HG02759 (cell line): ENCODE measurements at regions not wholly inside any gene's neighbourhood (a gene's known extent, or its start where the extent isn't known, plus 50 kb on each side); places are given as distances from the start of the nearest gene placed in this dataset.
"Not testable (repeated sequence)": the region's sequence is repeated elsewhere in the genome, so short reads cannot be mapped to it uniquely, and the experiment has no call there.

ENCODE experiments used
- ATAC-seq: cut with Tn5 transposase; IDR thresholded peaks from one replicate; pipeline ENCODE4 v1.9.1; 2021; ENCODE audit warnings: mild to moderate bottlenecking, moderate library complexity; ENCODE audit not compliant: unreplicated experiment

DNA sequence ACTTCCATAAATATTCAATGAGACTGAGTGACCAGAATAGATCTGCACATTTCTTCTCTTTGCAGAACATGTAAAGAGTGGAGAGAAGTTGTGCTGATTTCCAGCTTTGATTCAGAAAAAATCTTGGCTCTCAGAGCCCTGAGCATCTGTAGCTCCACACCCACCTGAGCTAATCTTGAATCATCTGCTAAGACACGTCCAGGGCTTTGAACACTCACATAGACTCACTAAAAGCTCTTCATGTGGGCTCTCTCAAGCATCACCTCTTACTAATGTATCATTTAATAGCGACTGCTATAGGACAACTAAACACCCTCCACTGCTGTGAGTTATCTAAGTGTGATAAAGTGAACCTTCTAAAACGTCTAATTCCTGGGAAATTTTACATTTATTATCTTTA, 147.7 kb upstream of the GRIA3 start:
- ATAC-seq = no peak

DNA sequence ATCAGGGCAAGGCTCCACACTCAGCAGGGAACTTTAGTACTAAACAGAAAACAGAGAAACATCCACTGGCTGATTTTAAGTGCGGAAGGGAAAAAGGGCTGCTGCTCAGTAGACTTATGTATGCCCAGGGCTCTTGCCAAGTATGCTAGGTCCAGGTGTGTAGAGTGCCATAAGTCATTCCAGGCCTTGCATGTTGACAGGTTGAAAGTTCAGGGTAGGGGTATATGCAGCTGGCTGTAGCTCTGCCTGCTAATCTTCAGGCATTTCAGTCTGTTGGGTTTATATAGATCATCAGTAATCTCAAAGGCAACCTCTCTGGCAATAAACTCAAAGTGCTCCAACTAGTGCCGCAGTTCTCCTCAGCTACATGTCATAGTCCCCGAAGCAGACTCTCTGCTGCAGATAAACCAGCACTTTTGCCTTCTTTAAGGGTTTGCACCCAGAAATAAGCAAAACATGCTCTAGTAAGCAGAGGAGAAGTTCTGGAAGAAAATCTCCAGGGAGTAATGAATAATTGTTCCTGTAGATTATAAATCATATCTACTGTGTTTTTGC, 134.9 kb upstream of the GRIA3 start:
- ATAC-seq = no peak

DNA sequence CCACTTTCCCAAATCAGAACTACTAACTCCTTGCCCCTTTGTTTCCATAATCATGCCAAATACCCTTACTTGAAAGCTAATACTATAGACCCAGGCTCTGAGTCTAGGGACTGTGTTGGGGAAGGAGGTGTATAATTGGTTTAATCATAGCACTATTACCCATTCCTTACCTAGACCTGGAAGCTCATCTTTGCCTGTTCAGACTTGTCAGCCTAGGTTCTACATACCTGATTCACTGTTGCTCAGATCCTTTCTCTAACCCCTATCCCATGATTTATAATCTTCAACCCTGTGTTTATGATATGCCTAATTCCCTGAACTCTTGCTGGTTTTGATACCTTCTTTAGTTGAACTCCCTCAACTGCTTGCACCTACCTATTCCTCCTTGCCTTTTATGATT, 123.1 kb upstream of the GRIA3 start:
- no peak for ATAC-seq

DNA sequence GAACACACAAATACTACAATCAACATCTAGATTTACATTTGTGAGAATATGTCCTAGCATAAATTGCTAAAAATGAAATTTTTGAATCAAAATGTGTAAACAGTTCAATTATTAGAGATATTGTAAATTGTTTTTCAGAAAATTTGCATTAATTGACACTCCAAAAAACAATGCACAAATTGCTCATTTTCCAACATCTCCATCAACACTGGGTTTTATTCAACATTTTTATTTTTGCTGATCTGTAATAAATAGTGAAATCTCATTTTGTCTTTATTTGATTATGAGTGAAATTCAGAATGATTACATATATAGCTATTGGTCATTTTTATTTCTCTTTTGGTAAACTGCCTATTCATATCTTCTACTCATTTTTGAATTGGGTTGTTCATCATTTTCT, 120.0 kb upstream of the GRIA3 start:
- no peak for ATAC-seq

DNA sequence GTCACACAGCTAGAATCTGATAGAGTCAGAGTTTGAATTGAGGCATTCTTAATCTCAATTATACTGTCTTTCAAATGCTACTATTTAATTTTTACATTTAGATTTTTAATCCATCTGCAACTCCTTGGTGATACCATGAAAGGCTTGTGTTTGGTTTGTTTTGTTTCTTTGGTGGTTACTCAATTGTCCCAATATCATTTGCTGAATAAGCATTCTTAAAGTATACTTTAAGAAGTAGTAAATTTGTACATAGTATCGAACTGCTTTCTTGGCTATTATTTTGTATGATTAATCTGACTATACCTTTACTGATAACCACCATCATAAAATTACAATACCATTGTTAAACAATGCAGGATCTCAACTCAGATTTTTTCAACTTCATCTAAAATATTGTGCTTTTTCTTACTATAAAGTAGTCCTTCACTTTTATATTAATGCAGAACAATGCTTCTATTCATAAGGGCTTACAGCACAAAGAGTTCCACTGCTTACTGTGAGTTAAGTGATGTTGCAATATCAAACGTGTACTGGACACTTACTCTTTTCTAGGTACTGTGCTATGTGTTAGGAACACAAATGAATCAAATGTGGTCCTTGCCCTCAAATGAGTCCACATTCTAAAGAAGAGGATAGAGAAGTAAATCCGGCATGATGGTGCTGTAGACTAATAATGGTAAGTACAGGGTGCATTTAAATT, 111.2 kb upstream of the GRIA3 start:
- no peak for ATAC-seq

DNA sequence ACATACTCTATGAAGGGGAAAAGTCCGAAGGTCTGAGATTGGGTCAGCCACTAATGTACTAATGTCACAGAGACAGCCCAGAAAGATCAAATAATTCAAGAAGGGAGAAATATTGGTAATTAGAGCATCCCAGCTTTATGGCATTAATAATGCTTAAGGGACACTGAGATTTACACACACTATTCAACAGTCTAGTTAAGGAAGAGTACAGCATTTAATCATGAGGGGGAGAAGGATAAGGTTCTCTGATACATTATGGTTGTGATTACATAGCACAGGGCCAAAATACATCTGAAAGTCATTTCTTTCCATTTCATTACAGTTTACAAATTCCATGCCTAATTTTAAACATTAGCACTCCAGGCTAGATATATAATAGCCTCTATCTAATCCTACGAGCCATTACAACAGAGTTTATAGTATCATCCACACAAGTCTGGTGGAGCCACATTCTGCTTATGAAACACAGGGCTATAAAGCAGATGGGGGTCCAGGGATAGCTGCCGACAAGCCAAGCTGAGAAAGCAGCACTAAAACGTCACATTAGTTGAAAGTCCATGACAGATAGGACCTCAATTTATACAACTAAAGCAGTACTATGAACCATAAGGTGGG, 108.0 kb upstream of the GRIA3 start:
- no peak for ATAC-seq

DNA sequence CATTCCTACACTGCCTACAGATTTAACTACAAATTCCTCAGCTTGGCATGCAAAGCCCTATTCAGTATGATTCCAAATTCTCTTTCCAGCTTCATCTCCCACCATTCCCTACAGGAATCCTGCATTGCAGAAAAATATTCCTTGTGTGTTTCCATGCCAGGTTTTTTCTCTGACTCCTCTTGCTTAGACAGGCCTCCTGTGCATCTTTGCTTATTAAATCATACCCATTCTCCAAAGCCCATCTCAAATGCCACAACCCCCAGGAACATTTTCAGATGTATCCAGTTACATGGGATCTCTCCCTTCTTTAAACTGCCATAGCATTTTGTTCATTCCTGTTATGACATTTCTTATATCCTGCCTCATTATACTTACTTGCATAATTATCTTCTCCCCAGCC, 106.4 kb upstream of the GRIA3 start:
- no peak for ATAC-seq

DNA sequence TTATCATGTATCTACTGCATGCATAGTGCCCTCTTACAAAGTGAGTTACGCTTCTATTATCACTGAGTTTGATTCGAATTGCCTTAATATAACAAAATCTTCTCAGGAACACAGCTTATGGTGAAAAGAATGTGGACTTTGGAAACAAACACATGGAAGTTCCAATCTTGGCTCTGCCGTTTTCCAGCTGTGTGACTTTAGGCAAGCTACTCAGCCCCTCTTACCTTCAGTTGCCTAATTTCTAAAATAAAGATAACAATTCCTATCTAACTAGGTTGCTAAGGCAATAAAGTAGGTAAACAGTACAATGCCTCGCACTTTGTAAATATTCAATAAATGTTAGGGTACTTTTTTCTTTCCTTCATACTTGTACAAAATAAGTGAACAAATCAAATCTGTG, 104.0 kb upstream of the GRIA3 start:
- no peak for ATAC-seq

DNA sequence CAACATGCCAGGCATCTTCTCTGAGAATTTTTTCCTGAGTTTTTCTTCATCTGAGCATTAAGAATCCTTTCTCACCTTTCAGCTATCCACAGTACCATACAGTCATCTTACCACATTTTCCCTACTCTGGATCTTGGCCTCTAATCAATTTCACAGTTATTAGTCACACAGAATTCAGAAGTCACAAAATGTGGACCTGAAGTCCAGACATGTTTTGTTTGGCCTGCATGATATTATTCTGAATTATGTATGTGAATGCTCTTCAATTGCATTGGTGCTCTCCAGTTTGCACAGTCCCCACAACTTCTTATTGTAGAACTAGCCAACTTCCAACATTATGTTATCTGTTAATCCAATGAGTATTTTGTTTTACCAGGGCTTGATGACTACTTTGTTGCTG, 102.3 kb upstream of the GRIA3 start:
- no peak for ATAC-seq

DNA sequence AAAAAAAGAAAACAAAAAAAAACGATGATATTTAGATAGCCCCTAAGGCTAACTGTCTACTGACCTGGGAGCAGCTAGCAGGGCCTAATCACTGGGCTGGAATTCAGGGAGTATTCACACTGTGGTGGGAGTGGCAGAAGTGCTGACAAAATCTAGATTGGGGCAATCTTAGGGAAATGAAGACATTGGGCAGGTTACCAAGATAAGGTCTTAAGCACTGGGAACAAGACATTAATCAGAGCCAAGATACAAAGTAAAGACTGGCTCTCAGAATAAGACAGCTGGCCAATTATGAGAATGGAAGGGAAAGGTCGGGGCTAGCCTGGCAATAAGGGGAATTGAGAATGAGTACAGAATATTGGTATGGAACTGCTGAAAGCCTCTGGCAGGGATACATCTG, 100.2 kb upstream of the GRIA3 start:
- ATAC-seq = no peak

DNA sequence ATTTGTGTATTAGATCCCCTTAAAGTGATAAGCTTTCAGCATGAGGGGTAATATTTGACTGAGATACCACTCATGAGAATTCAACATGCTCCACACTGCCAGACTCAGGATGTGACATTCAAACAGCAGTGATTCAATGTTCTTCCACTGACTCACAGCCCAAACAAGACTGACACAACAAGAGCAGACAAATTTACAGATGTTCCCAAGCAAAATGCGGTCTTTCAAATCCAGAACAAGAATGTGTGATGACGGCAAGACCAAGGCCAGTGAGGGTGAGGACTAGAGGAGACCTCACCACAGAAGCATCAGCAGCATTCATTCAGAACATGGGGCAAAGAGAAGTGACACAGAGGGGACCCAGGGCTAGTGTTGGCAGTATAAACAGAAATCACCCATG, 99.3 kb upstream of the GRIA3 start:
- no peak for ATAC-seq

DNA sequence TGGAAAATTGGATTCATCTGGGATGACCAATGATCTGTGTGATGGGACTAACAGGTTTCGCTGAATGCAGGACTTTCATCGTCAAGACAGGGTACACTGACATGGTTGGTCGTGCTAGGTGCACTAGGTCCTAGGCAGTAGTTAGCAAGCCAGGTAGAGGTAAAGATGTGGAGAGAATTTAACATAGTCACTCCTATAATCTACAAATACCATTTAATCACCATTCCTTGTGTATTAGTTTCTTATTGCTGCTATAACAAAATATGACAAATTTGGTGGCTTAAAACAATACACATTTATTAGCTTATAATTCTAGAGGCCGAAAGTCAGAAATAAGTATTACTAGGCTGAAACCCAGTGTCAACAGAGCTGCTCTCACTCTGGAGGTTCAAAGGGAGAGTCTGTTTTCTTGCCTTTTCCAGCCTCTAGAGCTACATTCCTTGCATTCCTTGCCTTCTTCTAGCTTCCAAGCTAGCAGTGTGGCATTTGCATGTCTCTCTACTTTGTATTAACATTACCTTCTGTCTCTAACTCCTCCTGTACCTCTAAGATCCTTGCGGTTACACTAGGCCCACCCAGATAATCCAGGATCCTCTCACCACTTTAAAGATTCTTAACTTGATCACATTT, 98.7 kb upstream of the GRIA3 start:
- no peak for ATAC-seq

DNA sequence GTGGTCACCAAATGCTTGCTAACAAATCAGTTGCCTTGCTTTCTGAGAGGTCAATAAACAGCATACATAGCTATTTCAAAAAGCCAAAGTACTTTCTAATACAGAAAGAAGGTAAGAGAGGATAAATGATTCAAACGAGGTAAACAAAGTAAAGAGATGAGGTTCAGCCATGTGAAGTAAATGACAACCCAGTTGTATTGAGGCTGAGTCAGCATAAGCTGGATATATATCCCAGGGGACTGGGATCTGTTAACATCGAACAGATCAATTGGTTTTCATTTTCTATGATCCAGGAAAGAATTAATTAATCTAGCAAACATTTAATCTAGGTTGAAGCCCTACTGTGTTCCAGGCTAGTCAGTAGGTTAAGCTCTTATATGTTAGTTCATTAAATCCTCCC, 97.3 kb upstream of the GRIA3 start:
- ATAC-seq = no peak

DNA sequence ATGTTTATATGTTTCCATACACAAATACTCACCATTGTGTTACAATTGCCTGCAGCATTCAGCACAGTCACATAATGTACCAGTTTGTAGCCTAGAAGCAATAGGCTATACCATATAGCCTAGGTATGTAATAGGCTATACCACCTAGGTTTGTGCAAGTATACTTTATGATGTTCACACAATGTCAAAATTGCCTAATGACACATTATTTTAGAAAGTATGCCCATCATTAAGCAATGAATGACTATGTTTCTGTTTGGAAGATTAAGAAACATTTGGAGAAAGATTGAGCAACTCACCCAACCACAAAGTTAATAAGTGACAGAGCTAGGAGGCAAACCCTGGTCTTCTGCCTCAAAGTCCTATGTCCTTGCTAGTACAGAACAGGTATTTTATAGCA, 96.8 kb upstream of the GRIA3 start:
- peak; percentile 43 for ATAC-seq

DNA sequence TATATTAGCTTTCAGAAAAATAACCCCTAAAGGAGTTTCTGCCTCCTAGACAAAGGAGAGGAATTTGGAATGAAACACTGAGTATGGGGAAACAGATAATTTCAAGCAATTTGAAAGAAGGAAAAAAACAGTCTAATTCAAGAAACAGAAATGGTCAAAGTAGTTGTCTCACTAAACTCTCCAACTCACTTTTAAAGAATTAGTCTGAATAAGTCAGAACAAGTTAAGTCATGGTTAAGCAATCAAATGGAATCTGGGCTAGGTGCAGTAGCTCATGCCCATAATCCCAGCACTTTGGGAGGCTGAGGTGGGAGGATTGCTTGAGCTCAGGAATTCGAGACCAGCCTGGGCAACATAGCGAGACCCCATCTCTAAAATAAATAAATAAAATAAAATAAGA, 95.7 kb upstream of the GRIA3 start:
- ATAC-seq = no peak

DNA sequence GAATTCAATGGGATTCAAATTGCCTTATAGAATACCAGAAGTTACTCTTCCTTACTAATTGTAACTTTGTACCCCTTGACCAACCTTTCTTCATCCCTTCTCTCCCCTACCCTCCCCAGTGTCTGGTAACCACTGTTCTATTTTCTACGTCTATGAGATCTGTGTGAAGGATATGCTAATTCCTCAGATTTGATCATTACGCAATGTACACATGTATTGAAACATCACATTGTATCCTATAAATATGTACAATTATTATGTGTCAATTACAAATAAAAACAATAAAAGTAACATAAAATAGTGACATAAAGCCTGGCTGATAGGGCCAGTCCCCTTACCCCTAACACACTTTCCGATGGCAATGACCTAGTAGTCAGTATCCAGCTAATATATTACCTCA, 95.1 kb upstream of the GRIA3 start:
- no peak for ATAC-seq

DNA sequence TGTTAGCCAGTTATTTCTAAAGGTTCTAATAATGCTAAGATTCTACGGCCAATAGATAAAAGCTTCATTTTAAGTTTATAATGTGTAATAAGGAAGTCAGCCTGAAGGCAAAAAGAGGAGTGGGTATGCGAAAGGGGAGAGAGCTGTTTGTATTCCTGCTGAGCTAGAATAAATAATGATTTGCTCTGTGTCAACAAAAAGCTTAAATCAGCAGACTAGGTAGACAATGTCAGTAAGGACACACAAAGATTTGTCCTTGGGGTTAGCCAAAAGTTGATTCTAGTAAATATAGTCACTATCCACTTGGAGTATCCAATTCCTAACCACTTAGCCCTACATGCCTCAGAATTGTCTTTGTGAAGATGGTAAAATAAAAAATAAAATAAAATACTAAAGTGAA, 90.3 kb upstream of the GRIA3 start:
- ATAC-seq = no peak

DNA sequence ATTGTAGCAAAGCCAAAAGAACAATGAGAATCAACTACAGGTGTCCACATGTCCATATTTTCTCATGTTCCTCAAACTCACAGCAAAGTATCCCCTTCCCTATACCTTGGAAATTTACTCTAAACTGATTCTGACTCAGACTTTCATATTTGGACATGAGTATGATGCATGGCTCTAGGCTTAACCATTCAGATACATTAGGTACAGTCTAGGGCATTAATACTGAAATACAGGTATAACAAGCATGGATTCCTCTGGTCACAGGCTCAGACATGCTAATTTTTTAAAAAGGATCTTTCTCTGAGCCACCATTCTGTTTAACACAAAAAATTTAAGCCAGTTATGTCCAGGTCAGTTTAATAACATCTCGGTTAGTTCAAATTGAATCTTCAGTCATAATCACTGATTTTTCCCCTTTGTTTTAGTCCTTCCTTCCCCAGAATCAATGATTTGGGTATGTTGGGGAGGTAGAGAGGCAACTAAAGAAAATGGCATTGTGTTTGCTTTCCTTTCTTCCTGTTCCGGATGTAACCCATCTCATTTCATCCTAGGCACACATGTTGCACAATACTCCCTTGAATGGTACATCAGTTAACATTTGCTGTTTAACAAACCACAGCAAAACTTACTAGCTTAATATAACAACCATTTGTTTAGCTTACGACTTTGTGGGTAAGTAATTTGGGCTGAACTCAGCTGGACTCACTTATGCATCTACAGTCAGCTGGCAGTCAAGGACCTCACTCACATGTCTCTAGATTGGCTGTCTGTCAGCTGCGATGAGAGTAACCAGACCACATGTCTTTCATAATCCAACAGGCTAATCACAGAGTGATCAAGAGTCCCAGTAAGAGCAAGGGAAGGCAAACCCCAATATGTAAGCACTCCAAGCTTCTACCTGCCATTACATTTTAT, 75.3 kb upstream of the GRIA3 start:
- ATAC-seq = no peak

DNA sequence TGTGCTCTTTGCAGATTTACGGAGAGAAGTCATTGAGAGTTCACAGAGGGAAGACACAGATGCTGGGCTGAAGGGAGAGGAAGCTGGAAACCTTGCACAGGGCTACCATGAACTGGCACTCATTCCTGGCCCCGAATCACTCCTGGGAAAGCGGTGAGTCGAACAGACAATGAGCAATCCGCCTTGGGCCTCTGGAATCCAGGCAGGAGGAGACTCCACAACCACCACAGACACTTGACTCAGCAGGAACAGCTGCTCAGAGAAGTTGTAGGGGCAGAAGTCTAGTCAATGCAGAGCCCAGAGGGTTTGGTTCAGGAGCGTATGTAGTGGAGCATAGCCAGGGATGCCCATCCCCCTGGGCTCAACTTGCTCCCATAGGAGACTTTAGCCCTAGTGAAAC, 62.8 kb upstream of the GRIA3 start:
- ATAC-seq = no peak

DNA sequence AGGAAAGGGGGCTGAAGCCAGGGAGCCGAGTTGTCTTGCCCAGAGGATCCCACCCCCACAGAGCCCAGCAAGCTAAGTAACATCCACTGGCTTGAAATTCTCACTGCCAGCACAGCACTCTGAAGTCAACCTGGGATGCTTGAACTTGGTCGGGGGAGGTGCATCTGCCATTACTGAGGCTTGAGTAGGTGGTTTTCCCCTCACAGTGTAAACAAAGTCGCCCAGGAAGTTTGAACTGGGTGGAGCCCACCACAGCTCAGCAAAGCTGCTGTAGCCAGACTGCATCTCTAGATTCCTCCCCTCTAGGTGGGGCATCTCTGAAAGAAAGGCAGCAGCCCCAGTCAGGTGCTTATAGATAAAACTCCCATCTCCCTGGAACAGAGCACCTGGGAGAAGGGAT, 54.3 kb upstream of the GRIA3 start:
- ATAC-seq = not testable (repeated sequence)
